Natural killer cell treated with Interleukin-12 subunit alpha and Interleukin-12 subunit beta and Interleukin-15 and Interleukin-18, amount 100 ng/mL, for 72 hours (primary cell): ENCODE measurements at regions not wholly inside any gene's neighbourhood (a gene's known extent, or its start where the extent isn't known, plus 50 kb on each side); places are given as distances from the start of the nearest gene placed in this dataset.
"Not testable (repeated sequence)": the region's sequence is repeated elsewhere in the genome, so short reads cannot be mapped to it uniquely, and the experiment has no call there.

Experiments used
- ATAC-seq, 2 donors: fragments of 150-1000 bp; cut with Tn5 transposase in 1 of 2; sonication (Bioruptor Pico), chemical (Tn5 transposase) in 1 of 2; 2 replicates each; pipeline ENCODE4 v1.10.0; 2021
- DNase-seq: peaks from one replicate; pipeline ENCODE4 v3.0.0; 2022; ENCODE audit warnings: low spot score
- H3K27ac Mint-ChIP-seq, 2 donors: 1 replicate in 1 of 2; 2 replicates in 1 of 2; pipeline ENCODE4 v1.8.0; 2022; ENCODE audit warnings: mixed read lengths in 2 of 2, mild to moderate bottlenecking in 1 of 2, moderate library complexity in 1 of 2
- H3K27me3 Mint-ChIP-seq, 2 donors: 1 replicate in 1 of 2; 2 replicates in 1 of 2; pipeline ENCODE4 v1.8.0; 2022; ENCODE audit warnings: mixed read lengths in 2 of 2
- H3K36me3 Mint-ChIP-seq: one replicate; pipeline ENCODE4 v1.8.0; 2022; ENCODE audit warnings: mixed read lengths
- H3K4me1 Mint-ChIP-seq, 2 donors: 1 replicate in 1 of 2; 2 replicates in 1 of 2; pipeline ENCODE4 v1.8.0; 2022; ENCODE audit warnings: low read depth in 2 of 2, mixed read lengths in 2 of 2, mild to moderate bottlenecking in 1 of 2
- H3K4me3 Mint-ChIP-seq: one replicate; pipeline ENCODE4 v1.8.0; 2022; ENCODE audit warnings: mixed read lengths
- H3K9me3 Mint-ChIP-seq: 2 replicates; pipeline ENCODE4 v1.8.0; 2022; ENCODE audit warnings: mixed read lengths

GRCh38 chr10:128178302-128178958 is 52.2 kb upstream of the MKI67 start:
- peaks cover 15% of the 10 kb centered on the region for H3K36me3 Mint-ChIP-seq
- H3K9me3 Mint-ChIP-seq: peaks cover 3% of the 10 kb centered on the region
- H3K4me1 Mint-ChIP-seq: peaks cover 26 to 28% of the 10 kb centered on the region in 2 donors
- DNase-seq (no peak), ATAC-seq (peak; percentile 82 to 83)
- no peaks in the 10 kb centered on the region for H3K27me3 Mint-ChIP-seq
- peak overlapping the region in 1 of 2 donors; percentile 71 for H3K27ac Mint-ChIP-seq
- no peak overlapping the region for H3K4me3 Mint-ChIP-seq

GRCh38 chr10:128180843-128181242 is 54.6 kb upstream of the MKI67 start:
- Mint-ChIP-seq H3K9me3 (peaks cover 3% of the 10 kb centered on the region), H3K27me3 (no peaks in the 10 kb centered on the region), H3K27ac (peak overlapping the region; percentile 70 to 89), H3K4me1 (peaks cover 36 to 37% of the 10 kb centered on the region in 2 donors), H3K36me3 (peaks cover 8% of the 10 kb centered on the region), H3K4me3 (peak overlapping the region; percentile 83)
- DNase-seq: no peak
- ATAC-seq: peak; percentile 78 to 93

GRCh38 chr10:128185627-128186026 is 59.4 kb upstream of the MKI67 start:
- Mint-ChIP-seq H3K36me3 (peaks cover 8% of the 10 kb centered on the region), H3K4me1 (peaks cover 44 to 47% of the 10 kb centered on the region in 2 donors), H3K27me3 (no peaks in the 10 kb centered on the region), H3K4me3 (no peak overlapping the region), H3K27ac (no peak overlapping the region), H3K9me3 (peaks cover 3% of the 10 kb centered on the region)
- ATAC-seq (no peak), DNase-seq (no peak)

- DNase-seq (no peak), ATAC-seq (peak; percentile 92 to 94)
- H3K36me3 Mint-ChIP-seq: peaks cover 8% of the 10 kb centered on the region
- no peaks in the 10 kb centered on the region for H3K27me3 Mint-ChIP-seq
- H3K27ac Mint-ChIP-seq: peak overlapping the region; percentile 83 to 95
- peaks cover 3% of the 10 kb centered on the region for H3K9me3 Mint-ChIP-seq
- peaks cover 32 to 37% of the 10 kb centered on the region in 2 donors for H3K4me1 Mint-ChIP-seq
- peak overlapping the region; percentile 87 for H3K4me3 Mint-ChIP-seq
Measured at GRCh38 chr10:128186959-128187787, 61.0 kb upstream of the MKI67 start.

GRCh38 chr10:128187788-128188185 is 61.6 kb upstream of the MKI67 start:
- Mint-ChIP-seq H3K36me3 (peaks cover 8% of the 10 kb centered on the region), H3K4me3 (peak overlapping the region; percentile 87), H3K27me3 (no peaks in the 10 kb centered on the region), H3K27ac (peak overlapping the region; percentile 83 to 95), H3K9me3 (peaks cover 2% of the 10 kb centered on the region), H3K4me1 (peaks cover 32 to 39% of the 10 kb centered on the region in 2 donors)
- DNase-seq (no peak), ATAC-seq (peak; percentile 28 to 59)

GRCh38 chr10:128189176-128189575 is 63.0 kb upstream of the MKI67 start:
- Mint-ChIP-seq H3K36me3 (no peaks in the 10 kb centered on the region), H3K4me3 (no peak overlapping the region), H3K27ac (peak overlapping the region in 1 of 2 donors; percentile 95), H3K9me3 (no peaks in the 10 kb centered on the region), H3K4me1 (peaks cover 25 to 35% of the 10 kb centered on the region in 2 donors), H3K27me3 (no peaks in the 10 kb centered on the region)
- ATAC-seq (no peak), DNase-seq (no peak)

- no peaks in the 10 kb centered on the region for H3K9me3 Mint-ChIP-seq
- no peaks in the 10 kb centered on the region for H3K27me3 Mint-ChIP-seq
- no peak for ATAC-seq
- no peaks in the 10 kb centered on the region for H3K36me3 Mint-ChIP-seq
- peak overlapping the region in 1 of 2 donors; percentile 5 for H3K27ac Mint-ChIP-seq
- no peak for DNase-seq
- peaks cover 20 to 27% of the 10 kb centered on the region in 2 donors for H3K4me1 Mint-ChIP-seq
- H3K4me3 Mint-ChIP-seq: no peak overlapping the region
Measured at GRCh38 chr10:128191847-128192246, 65.6 kb upstream of the MKI67 start.

- not testable (repeated sequence) for H3K27ac Mint-ChIP-seq, DNase-seq, ATAC-seq, H3K27me3 Mint-ChIP-seq, H3K4me3 Mint-ChIP-seq, H3K4me1 Mint-ChIP-seq
- Mint-ChIP-seq H3K9me3 (peaks cover 18% of the 10 kb centered on the region), H3K36me3 (peaks cover 19% of the 10 kb centered on the region)
Measured at GRCh38 chr10:128201826-128202225, 75.6 kb upstream of the MKI67 start.

GRCh38 chr10:128203028-128203427 is 76.8 kb upstream of the MKI67 start:
- peaks cover 0 to 8% of the 10 kb centered on the region in 2 donors for H3K27me3 Mint-ChIP-seq
- DNase-seq: no peak

GRCh38 chr10:128205591-128205990 is 79.4 kb upstream of the MKI67 start:
- Mint-ChIP-seq H3K36me3 (peaks cover 17% of the 10 kb centered on the region), H3K9me3 (peaks cover 17% of the 10 kb centered on the region)
- ATAC-seq, H3K27me3 Mint-ChIP-seq, H3K4me3 Mint-ChIP-seq, DNase-seq, H3K27ac Mint-ChIP-seq, H3K4me1 Mint-ChIP-seq: not testable (repeated sequence)

More at GRCh38 chr10:128203028-128203427, 76.8 kb upstream of the MKI67 start:
- peaks cover 19% of the 10 kb centered on the region for H3K36me3 Mint-ChIP-seq
- no peak overlapping the region for H3K27ac Mint-ChIP-seq
- peaks cover 18% of the 10 kb centered on the region for H3K9me3 Mint-ChIP-seq
- no peak for ATAC-seq
- no peak overlapping the region for H3K4me3 Mint-ChIP-seq
- H3K4me1 Mint-ChIP-seq: peaks cover 0 to 4% of the 10 kb centered on the region in 2 donors

GRCh38 chr10:128206676-128207075 is 80.5 kb upstream of the MKI67 start:
- H3K9me3 Mint-ChIP-seq: peaks cover 8% of the 10 kb centered on the region
- peaks cover 7% of the 10 kb centered on the region for H3K36me3 Mint-ChIP-seq
- no peak for ATAC-seq
- no peak overlapping the region for H3K4me3 Mint-ChIP-seq
- H3K27ac Mint-ChIP-seq: no peak overlapping the region
- H3K27me3 Mint-ChIP-seq: no peaks in the 10 kb centered on the region
- H3K4me1 Mint-ChIP-seq: peaks cover 2 to 7% of the 10 kb centered on the region in 2 donors
- no peak for DNase-seq

- peak overlapping the region in 1 of 2 donors; percentile 47 for H3K27ac Mint-ChIP-seq
- no peaks in the 10 kb centered on the region for H3K9me3 Mint-ChIP-seq
- no peaks in the 10 kb centered on the region for H3K27me3 Mint-ChIP-seq
- peak overlapping the region; percentile 76 for H3K4me3 Mint-ChIP-seq
- ATAC-seq (peak in 1 of 2 donors; percentile 1), DNase-seq (no peak)
- no peaks in the 10 kb centered on the region for H3K36me3 Mint-ChIP-seq
- peaks cover 9 to 12% of the 10 kb centered on the region in 2 donors for H3K4me1 Mint-ChIP-seq
Measured at GRCh38 chr10:128209862-128210214, 83.6 kb upstream of the MKI67 start.

GRCh38 chr10:128210215-128211063 is 84.2 kb upstream of the MKI67 start:
- H3K27me3 Mint-ChIP-seq: no peaks in the 10 kb centered on the region
- H3K36me3 Mint-ChIP-seq: no peaks in the 10 kb centered on the region
- ATAC-seq: peak; percentile 86 to 89
- H3K4me3 Mint-ChIP-seq: peak overlapping the region; percentile 76
- no peaks in the 10 kb centered on the region for H3K9me3 Mint-ChIP-seq
- peak overlapping the region in 1 of 2 donors; percentile 47 for H3K27ac Mint-ChIP-seq
- H3K4me1 Mint-ChIP-seq: peaks cover 9 to 12% of the 10 kb centered on the region in 2 donors
- DNase-seq: peak; percentile 81
